ENCODE measurements at regions not wholly inside any gene's neighbourhood (a gene's known extent, or its start where the extent isn't known, plus 50 kb on each side); places are given as distances from the start of the nearest gene placed in this dataset.

GRCh38 chr4:24137671-24138601 is 248.1 kb upstream of the PPARGC1A start:
- ChIA-PET POLR2A (ENCODE audit: partially characterized antibody) (no interaction called here), CTCF (ENCODE audit: partially characterized antibody) (no interaction called here)
- no peaks in the 10 kb centered on the region for H3K27me3 Mint-ChIP-seq
- H3K27ac ChIP-seq (ENCODE audit: low read depth, low read length) = no peak overlapping the region
- H3K4me3 Mint-ChIP-seq = no peak overlapping the region
- peaks cover 0 to 4% (median 3%) of the 10 kb centered on the region in 8 donors for H3K9me3 Mint-ChIP-seq
- H3K4me1 ChIP-seq (ENCODE audit: insufficient read depth, low read length) = no peaks in the 10 kb centered on the region
- no peaks in the 10 kb centered on the region for H3K9me3 ChIP-seq (ENCODE audit: control insufficient read depth in 1 of 2, low read length in 2 of 2)
- no peaks in the 10 kb centered on the region for H3K27me3 ChIP-seq (ENCODE audit: insufficient read depth, low read length)
- no peak overlapping the region for H3K27ac Mint-ChIP-seq
- H3K36me3 Mint-ChIP-seq = no peaks in the 10 kb centered on the region
- no peaks in the 10 kb centered on the region for H3K4me1 Mint-ChIP-seq
- no peaks in the 10 kb centered on the region for H3K36me3 ChIP-seq (ENCODE audit: insufficient read depth, low read length)
- intact Hi-C loops (cut with micrococcal nuclease) = no loop called here
- DNase-seq = no peak
- H3K4me3 ChIP-seq (ENCODE audit: low read length in 2 of 2) = no peak overlapping the region

DNA sequence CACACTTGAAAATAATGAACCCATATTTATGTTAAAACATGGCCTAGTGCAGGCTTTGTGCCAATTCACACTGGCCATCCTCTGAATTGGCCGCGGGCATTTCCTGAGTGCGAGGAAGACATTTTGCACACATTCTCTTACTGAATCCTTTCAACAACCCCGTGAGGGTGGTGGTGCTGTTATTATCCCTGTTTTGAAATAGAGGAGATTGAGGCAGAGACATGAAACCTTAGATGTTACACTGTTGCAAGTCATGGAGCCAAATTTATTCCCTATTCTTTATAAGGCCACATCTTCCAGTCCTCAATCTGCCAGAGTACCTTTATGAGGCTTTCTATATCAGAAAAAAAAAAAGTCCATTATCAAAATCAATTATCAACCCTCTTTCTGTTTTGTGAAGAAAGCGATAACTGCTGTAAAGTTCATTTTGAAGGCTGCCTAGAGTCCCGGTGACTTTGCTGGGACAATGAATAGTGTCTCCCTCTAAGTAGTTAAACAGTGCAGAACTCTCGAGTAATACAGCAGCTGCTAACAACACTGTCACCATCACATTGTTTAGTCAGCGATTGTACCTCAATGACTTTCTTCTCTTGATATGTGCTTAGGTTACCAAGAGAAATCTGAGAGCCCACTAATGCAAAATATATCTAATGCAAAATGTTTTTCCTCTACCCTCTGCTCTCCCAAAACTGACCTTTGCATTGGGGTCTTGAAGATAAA is 242.3 kb upstream of the PPARGC1A start:
- ChIA-PET CTCF (ENCODE audit: partially characterized antibody) (no interaction called here), POLR2A (ENCODE audit: partially characterized antibody) (no interaction called here)
- no peaks in the 10 kb centered on the region for H3K9me3 ChIP-seq (ENCODE audit: control insufficient read depth in 1 of 2, low read length in 2 of 2)
- DNase-seq = no peak
- H3K27me3 ChIP-seq (ENCODE audit: insufficient read depth, low read length) = no peaks in the 10 kb centered on the region
- Mint-ChIP-seq H3K4me1 (no peaks in the 10 kb centered on the region), H3K27me3 (no peaks in the 10 kb centered on the region), H3K36me3 (no peaks in the 10 kb centered on the region), H3K27ac (no peak overlapping the region), H3K9me3 (peaks cover 0 to 12% (median 4%) of the 10 kb centered on the region in 8 donors), H3K4me3 (no peak overlapping the region)
- intact Hi-C loops (cut with micrococcal nuclease) = no loop called here
- H3K36me3 ChIP-seq (ENCODE audit: insufficient read depth, low read length) = no peaks in the 10 kb centered on the region
- no peak overlapping the region for H3K27ac ChIP-seq (ENCODE audit: low read depth, low read length)
- no peak overlapping the region for H3K4me3 ChIP-seq (ENCODE audit: low read length in 2 of 2)
- no peaks in the 10 kb centered on the region for H3K4me1 ChIP-seq (ENCODE audit: insufficient read depth, low read length)

- no peak overlapping the region for H3K4me3 Mint-ChIP-seq
- Histone ChIP-seq H3K27me3 (ENCODE audit: insufficient read depth, low read length) (no peaks in the 10 kb centered on the region), H3K27ac (ENCODE audit: low read depth, low read length) (no peak overlapping the region), H3K4me3 (ENCODE audit: low read length in 2 of 2) (no peak overlapping the region), H3K36me3 (ENCODE audit: insufficient read depth, low read length) (no peaks in the 10 kb centered on the region), H3K4me1 (ENCODE audit: insufficient read depth, low read length) (no peaks in the 10 kb centered on the region), H3K9me3 (ENCODE audit: control insufficient read depth in 1 of 2, low read length in 2 of 2) (no peaks in the 10 kb centered on the region)
- H3K9me3 Mint-ChIP-seq = peaks cover 0 to 12% (median 3%) of the 10 kb centered on the region in 8 donors
- no peaks in the 10 kb centered on the region for H3K4me1 Mint-ChIP-seq
- DNase-seq = no peak
- ChIA-PET POLR2A (ENCODE audit: partially characterized antibody) (no interaction called here), CTCF (ENCODE audit: partially characterized antibody) (no interaction called here)
- H3K36me3 Mint-ChIP-seq = no peaks in the 10 kb centered on the region
- no peaks in the 10 kb centered on the region for H3K27me3 Mint-ChIP-seq
- H3K27ac Mint-ChIP-seq = no peak overlapping the region
- intact Hi-C loops (cut with micrococcal nuclease) = no loop called here
These were observed 240.8 kb upstream of the PPARGC1A start for GRCh38 chr4:24130637-24131036.

DNA sequence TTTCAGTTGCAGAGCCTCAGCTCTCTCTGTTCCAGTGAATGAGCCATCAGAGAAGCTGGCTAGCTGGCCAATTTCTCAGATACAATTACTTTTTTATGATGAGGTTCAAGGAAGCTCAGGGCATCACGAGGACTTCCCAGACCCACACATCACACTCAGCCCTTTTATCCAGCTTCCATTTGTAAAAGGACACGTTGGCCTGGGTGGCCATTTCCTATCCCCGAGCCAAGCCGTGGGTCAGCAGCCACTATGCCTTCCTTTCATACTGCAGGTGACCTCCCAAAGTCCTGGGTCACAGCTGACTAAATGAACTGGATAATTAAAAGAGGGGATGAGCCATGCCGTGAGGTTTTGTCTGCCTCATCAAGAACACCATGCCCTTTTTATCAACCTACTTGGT is 236.9 kb upstream of the PPARGC1A start:
- no peaks in the 10 kb centered on the region for H3K27me3 ChIP-seq (ENCODE audit: insufficient read depth, low read length)
- no peaks in the 10 kb centered on the region for H3K36me3 Mint-ChIP-seq
- H3K27me3 Mint-ChIP-seq = no peaks in the 10 kb centered on the region
- no peak for DNase-seq
- H3K4me3 Mint-ChIP-seq = no peak overlapping the region
- H3K9me3 Mint-ChIP-seq = peaks cover 0 to 12% (median 2%) of the 10 kb centered on the region in 8 donors
- no peak overlapping the region for H3K4me3 ChIP-seq (ENCODE audit: low read length in 2 of 2)
- H3K9me3 ChIP-seq (ENCODE audit: control insufficient read depth in 1 of 2, low read length in 2 of 2) = no peaks in the 10 kb centered on the region
- POLR2A ChIA-PET (ENCODE audit: partially characterized antibody) = no interaction called here
- no peak overlapping the region for H3K27ac Mint-ChIP-seq
- CTCF ChIA-PET (ENCODE audit: partially characterized antibody) = no interaction called here
- H3K4me1 Mint-ChIP-seq = no peaks in the 10 kb centered on the region
- H3K4me1 ChIP-seq (ENCODE audit: insufficient read depth, low read length) = no peaks in the 10 kb centered on the region
- intact Hi-C loops (cut with micrococcal nuclease) = no loop called here
- no peak overlapping the region for H3K27ac ChIP-seq (ENCODE audit: low read depth, low read length)
- H3K36me3 ChIP-seq (ENCODE audit: insufficient read depth, low read length) = no peaks in the 10 kb centered on the region

GRCh38 chr4:24121395-24122175 is 231.7 kb upstream of the PPARGC1A start:
- Mint-ChIP-seq H3K9me3 (peaks cover 0 to 3% (median 0%) of the 10 kb centered on the region in 8 donors), H3K27ac (no peak overlapping the region), H3K4me1 (no peaks in the 10 kb centered on the region), H3K4me3 (no peak overlapping the region), H3K27me3 (no peaks in the 10 kb centered on the region), H3K36me3 (no peaks in the 10 kb centered on the region)
- Histone ChIP-seq H3K4me1 (ENCODE audit: insufficient read depth, low read length) (no peaks in the 10 kb centered on the region), H3K4me3 (ENCODE audit: low read length in 2 of 2) (no peak overlapping the region), H3K27me3 (ENCODE audit: insufficient read depth, low read length) (no peaks in the 10 kb centered on the region), H3K36me3 (ENCODE audit: insufficient read depth, low read length) (no peaks in the 10 kb centered on the region), H3K9me3 (ENCODE audit: control insufficient read depth in 1 of 2, low read length in 2 of 2) (no peaks in the 10 kb centered on the region), H3K27ac (ENCODE audit: low read depth, low read length) (no peak overlapping the region)
- CTCF ChIA-PET (ENCODE audit: partially characterized antibody) = no interaction called here
- no peak for DNase-seq
- POLR2A ChIA-PET (ENCODE audit: partially characterized antibody) = no interaction called here
- intact Hi-C loops (cut with micrococcal nuclease) = no loop called here

DNA sequence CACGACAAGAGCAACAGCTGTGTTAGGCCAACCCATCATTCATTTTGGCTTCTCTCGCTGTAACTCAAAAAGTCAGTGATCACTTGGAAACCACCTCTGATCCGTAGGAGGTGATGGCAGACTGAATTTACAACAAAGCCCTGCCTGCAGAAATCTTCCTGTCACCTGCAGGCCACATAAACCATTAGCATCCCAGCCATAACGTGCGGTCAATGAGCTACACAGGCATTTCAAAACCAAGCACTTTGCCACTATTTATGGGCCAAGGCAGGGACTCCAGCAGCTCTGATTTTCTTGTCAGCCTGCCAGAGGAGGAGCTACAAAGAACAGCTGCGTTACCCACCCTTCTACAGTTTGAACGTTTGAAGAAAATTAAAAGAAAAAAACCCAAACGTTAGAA is 228.1 kb upstream of the PPARGC1A start:
- H3K27ac Mint-ChIP-seq = no peak overlapping the region
- peaks cover 0 to 5% (median under 1%) of the 10 kb centered on the region in 8 donors for H3K9me3 Mint-ChIP-seq
- H3K36me3 Mint-ChIP-seq = no peaks in the 10 kb centered on the region
- no peaks in the 10 kb centered on the region for H3K9me3 ChIP-seq (ENCODE audit: control insufficient read depth in 1 of 2, low read length in 2 of 2)
- no peak overlapping the region for H3K4me3 Mint-ChIP-seq
- H3K36me3 ChIP-seq (ENCODE audit: insufficient read depth, low read length) = no peaks in the 10 kb centered on the region
- CTCF ChIA-PET (ENCODE audit: partially characterized antibody) = no interaction called here
- no peak overlapping the region for H3K4me3 ChIP-seq (ENCODE audit: low read length in 2 of 2)
- H3K4me1 ChIP-seq (ENCODE audit: insufficient read depth, low read length) = no peaks in the 10 kb centered on the region
- no peaks in the 10 kb centered on the region for H3K27me3 Mint-ChIP-seq
- intact Hi-C loops (cut with micrococcal nuclease) = no loop called here
- no peaks in the 10 kb centered on the region for H3K4me1 Mint-ChIP-seq
- POLR2A ChIA-PET (ENCODE audit: partially characterized antibody) = no interaction called here
- DNase-seq = no peak
- no peaks in the 10 kb centered on the region for H3K27me3 ChIP-seq (ENCODE audit: insufficient read depth, low read length)
- H3K27ac ChIP-seq (ENCODE audit: low read depth, low read length) = no peak overlapping the region

- intact Hi-C loops (cut with micrococcal nuclease) = no loop called here
- no peak overlapping the region for H3K4me3 ChIP-seq (ENCODE audit: low read length in 2 of 2)
- Mint-ChIP-seq H3K4me3 (no peak overlapping the region), H3K4me1 (no peaks in the 10 kb centered on the region), H3K36me3 (no peaks in the 10 kb centered on the region), H3K27me3 (no peaks in the 10 kb centered on the region), H3K9me3 (peaks cover 0 to 8% (median under 1%) of the 10 kb centered on the region in 8 donors), H3K27ac (no peak overlapping the region)
- no peaks in the 10 kb centered on the region for H3K4me1 ChIP-seq (ENCODE audit: insufficient read depth, low read length)
- no peak overlapping the region for H3K27ac ChIP-seq (ENCODE audit: low read depth, low read length)
- H3K36me3 ChIP-seq (ENCODE audit: insufficient read depth, low read length) = no peaks in the 10 kb centered on the region
- ChIA-PET CTCF (ENCODE audit: partially characterized antibody) (no interaction called here), POLR2A (ENCODE audit: partially characterized antibody) (no interaction called here)
- no peak for DNase-seq
- H3K9me3 ChIP-seq (ENCODE audit: control insufficient read depth in 1 of 2, low read length in 2 of 2) = no peaks in the 10 kb centered on the region
- H3K27me3 ChIP-seq (ENCODE audit: insufficient read depth, low read length) = no peaks in the 10 kb centered on the region
These were observed 226.3 kb upstream of the PPARGC1A start for GRCh38 chr4:24116107-24116506.

Data from CD4-positive, alpha-beta memory T cell (primary cell).